Testis (tissue), 2 donors: ENCODE measurements at regions not wholly inside any gene's neighbourhood (a gene's known extent, or its start where the extent isn't known, plus 50 kb on each side); places are given as distances from the start of the nearest gene placed in this dataset.
"Not testable (repeated sequence)": the region's sequence is repeated elsewhere in the genome, so short reads cannot be mapped to it uniquely, and the experiment has no call there.

Experiments
- DNase-seq: peaks from one replicate; pipeline ENCODE4 v3.0.0-alpha.2; 2019
- H3K27ac ChIP-seq, 2 donors: fragments of 200-600 bp; sonication (generic); one replicate each; pipeline ENCODE4 v1.5.1; 2019
- H3K27me3 ChIP-seq: fragments of 200-600 bp; sonication (generic); one replicate; pipeline ENCODE4 v1.5.1; 2019
- H3K36me3 ChIP-seq: fragments of 200-600 bp; sonication (generic); one replicate; pipeline ENCODE4 v1.5.1; 2017; ENCODE audit warnings: low read depth; ENCODE audit errors: missing control alignments
- H3K4me1 ChIP-seq: fragments of 200-600 bp; sonication (generic); one replicate; pipeline ENCODE4 v1.5.1; 2019
- H3K4me3 ChIP-seq, 2 donors: fragments of 200-600 bp; sonication (generic); one replicate each; pipeline ENCODE4 v1.5.1; 2017 to 2019
- H3K9me3 ChIP-seq: fragments of 200-600 bp; sonication (generic); one replicate; pipeline ENCODE4 v1.5.1; 2017
- CTCF ChIP-seq, 3 experiments: fragments of 450-650 bp in 2 of 3; fragments of 200-600 bp in 1 of 3; sonication (generic) in 1 of 3; IDR thresholded peaks; one replicate each; pipeline ENCODE4 v1.5.1; 2016 to 2019; ENCODE audit warnings: antibody characterized with exemption in 3 of 3, mild to moderate bottlenecking in 2 of 3, moderate library complexity in 1 of 3
- POLR2A ChIP-seq: fragments of 450-650 bp; IDR thresholded peaks from one replicate; pipeline ENCODE4 v1.6.1; 2017; ENCODE audit warnings: antibody characterized with exemption, mild to moderate bottlenecking, moderate library complexity
- WGBS, 2 donors: methylation state at CpG; one replicate each; pipeline ENCODE4 v1.1.5; 2018; 5-methylcytosine and 5-hydroxymethylcytosine counted together
- intact Hi-C: fragments of 100-400 bp; cut with DNase I; formaldehyde crosslinking; loops from one replicate; pipeline ENCODE4 v1.15.1; 2023; ENCODE audit warnings: low total_unique reads

GRCh38 chrX:13452283-13452682, 117.1 kb upstream of the EGFL6 start:
- Histone ChIP-seq H3K27ac (no peak overlapping the region), H3K4me1 (no peaks in the 10 kb centered on the region), H3K27me3 (no peaks in the 10 kb centered on the region), H3K4me3 (no peak overlapping the region), H3K36me3 (no peaks in the 10 kb centered on the region), H3K9me3 (no peaks in the 10 kb centered on the region)
- TF ChIP-seq CTCF (IDR thresholded peaks at IDR 0.05) = no peak
- TF ChIP-seq POLR2A = no peak
- intact Hi-C loops = no loop called here
- DNase-seq = no peak
- 61 to 73% methylated on average over 6 to 7 of the region's 7 CpGs for WGBS, 2 donors

GRCh38 chrX:13449441-13449840, 120.0 kb upstream of the EGFL6 start:
- Histone ChIP-seq H3K4me1 (no peaks in the 10 kb centered on the region), H3K27ac (no peak overlapping the region), H3K9me3 (no peaks in the 10 kb centered on the region), H3K36me3 (no peaks in the 10 kb centered on the region), H3K27me3 (no peaks in the 10 kb centered on the region), H3K4me3 (no peak overlapping the region)
- DNase-seq = no peak
- TF ChIP-seq POLR2A = no peak
- no peak for TF ChIP-seq CTCF (IDR thresholded peaks at IDR 0.05)
- intact Hi-C loops = no loop called here

- TF ChIP-seq POLR2A (no peak), CTCF (IDR thresholded peaks at IDR 0.05) (no peak)
- Histone ChIP-seq H3K36me3 (no peaks in the 10 kb centered on the region), H3K27me3 (no peaks in the 10 kb centered on the region), H3K4me3 (no peak overlapping the region), H3K9me3 (no peaks in the 10 kb centered on the region), H3K4me1 (no peaks in the 10 kb centered on the region), H3K27ac (no peak overlapping the region)
- DNase-seq = no peak
- intact Hi-C loops = no loop called here
- WGBS, 2 donors = 56 to 70% methylated on average over 2 of the region's 2 CpGs
Observed at GRCh38 chrX:13448941-13449340, 120.5 kb upstream of the EGFL6 start.

- DNase-seq, H3K9me3 ChIP-seq, H3K4me3 ChIP-seq, H3K36me3 ChIP-seq, intact Hi-C loops, H3K4me1 ChIP-seq, H3K27me3 ChIP-seq, H3K27ac ChIP-seq: not testable (repeated sequence)
- WGBS, 2 donors = 95 to 98% methylated on average over 5 of the region's 5 CpGs
Observed at GRCh38 chrX:13441608-13442007, 121.8 kb upstream of the ATXN3L start.

GRCh38 chrX:13440176-13440575, 120.3 kb upstream of the ATXN3L start:
- intact Hi-C loops = no loop called here
- 81 to 89% methylated on average over 2 of the region's 2 CpGs for WGBS, 2 donors

More at GRCh38 chrX:13440176-13440575, 120.3 kb upstream of the ATXN3L start:
- TF ChIP-seq CTCF (IDR thresholded peaks at IDR 0.05) (no peak), POLR2A (no peak)
- no peaks in the 10 kb centered on the region for H3K27me3 ChIP-seq
- no peaks in the 10 kb centered on the region for H3K4me1 ChIP-seq
- no peaks in the 10 kb centered on the region for H3K9me3 ChIP-seq
- no peak overlapping the region for H3K27ac ChIP-seq
- H3K4me3 ChIP-seq = no peak overlapping the region
- no peaks in the 10 kb centered on the region for H3K36me3 ChIP-seq
- DNase-seq = no peak
